COLO668 (cell line): ENCODE measurements at regions not wholly inside any gene's neighbourhood (a gene's known extent, or its start where the extent isn't known, plus 50 kb on each side); places are given as distances from the start of the nearest gene placed in this dataset.
"Not testable (repeated sequence)": the region's sequence is repeated elsewhere in the genome, so short reads cannot be mapped to it uniquely, and the experiment has no call there.

Experiments used
- DNase-seq: peaks from one replicate; lab custom pipeline; 2025; ENCODE audit not compliant: unreplicated experiment; lab: John Stamatoyannopoulos, UW

GRCh38 chr22:48407256-48407955 lies 1420.3 kb downstream of the BRD1 start:
- no peak for DNase-seq

- no peak for DNase-seq
Observed at GRCh38 chr22:48406161-48406560, 1421.5 kb downstream of the BRD1 start.

- DNase-seq: no peak
Observed at GRCh38 chr22:48405741-48406140, 1421.9 kb downstream of the BRD1 start.

GRCh38 chr22:48404801-48405447 lies 1422.7 kb downstream of the BRD1 start:
- no peak for DNase-seq

GRCh38 chr22:48403521-48404403 lies 1423.9 kb downstream of the BRD1 start:
- DNase-seq: no peak

- no peak for DNase-seq
Observed at GRCh38 chr22:48402591-48403031, 1425.1 kb downstream of the BRD1 start.

- DNase-seq: not testable (repeated sequence)
Observed at GRCh38 chr22:48401523-48401922, 1426.2 kb downstream of the BRD1 start.

- no peak for DNase-seq
Observed at GRCh38 chr22:48398181-48398905, 1429.3 kb downstream of the BRD1 start.

GRCh38 chr22:48397531-48398180 lies 1430.0 kb downstream of the BRD1 start:
- DNase-seq: no peak

GRCh38 chr22:48396785-48397530 lies 1430.7 kb downstream of the BRD1 start:
- DNase-seq: no peak

GRCh38 chr22:48396091-48396784 lies 1431.4 kb downstream of the BRD1 start:
- no peak for DNase-seq

- DNase-seq: no peak
Observed at GRCh38 chr22:48395201-48395600, 1432.5 kb downstream of the BRD1 start.

- no peak for DNase-seq
Observed at GRCh38 chr22:48394787-48395186, 1432.9 kb downstream of the BRD1 start.

GRCh38 chr22:48393885-48394284 lies 1433.8 kb downstream of the BRD1 start:
- no peak for DNase-seq

GRCh38 chr22:48393041-48393370 lies 1434.7 kb downstream of the BRD1 start:
- no peak for DNase-seq

GRCh38 chr22:48391820-48392219 lies 1435.9 kb downstream of the BRD1 start:
- DNase-seq: no peak

- no peak for DNase-seq
Observed at GRCh38 chr22:48391171-48391711, 1436.4 kb downstream of the BRD1 start.

GRCh38 chr22:48389916-48390315 lies 1437.8 kb downstream of the BRD1 start:
- no peak for DNase-seq

GRCh38 chr22:48382197-48382596 lies 1445.5 kb downstream of the BRD1 start:
- no peak for DNase-seq
